Parathyroid adenoma (tissue), 2 donors: ENCODE measurements at regions not wholly inside any gene's neighbourhood (a gene's known extent, or its start where the extent isn't known, plus 50 kb on each side); places are given as distances from the start of the nearest gene placed in this dataset.

Experiments
- H2AFZ ChIP-seq: fragments of 300-600 bp; sonication (generic); one replicate; pipeline ENCODE4 v1.7.0; 2017; ENCODE audit warnings: antibody characterized with exemption, mild to moderate bottlenecking
- H3K27ac ChIP-seq: fragments of 300-600 bp; sonication (generic); one replicate; pipeline ENCODE4 v1.7.0; 2017
- H3K27me3 ChIP-seq: fragments of 300-600 bp; sonication (generic); one replicate; pipeline ENCODE4 v1.7.0; 2017; ENCODE audit warnings: low read length; ENCODE audit not compliant: control insufficient read depth, insufficient read depth
- H3K36me3 ChIP-seq: fragments of 300-600 bp; sonication (generic); one replicate; pipeline ENCODE4 v1.7.0; 2017; ENCODE audit warnings: low read length; ENCODE audit not compliant: control insufficient read depth, insufficient read depth
- H3K4me1 ChIP-seq: fragments of 300-600 bp; sonication (generic); one replicate; pipeline ENCODE4 v1.7.0; 2017; ENCODE audit warnings: control low read depth
- H3K4me2 ChIP-seq: fragments of 300-600 bp; sonication (generic); one replicate; pipeline ENCODE4 v1.7.0; 2017; ENCODE audit warnings: low read length
- H3K4me3 ChIP-seq: fragments of 300-600 bp; sonication (generic); one replicate; pipeline ENCODE4 v1.7.0; 2017; ENCODE audit warnings: low read depth, low read length
- H3K79me2 ChIP-seq: fragments of 300-600 bp; sonication (generic); one replicate; pipeline ENCODE4 v1.7.0; 2017; ENCODE audit warnings: control low read depth
- H3K9ac ChIP-seq: fragments of 300-600 bp; sonication (generic); one replicate; pipeline ENCODE4 v1.7.0; 2017; ENCODE audit warnings: mild to moderate bottlenecking
- H3K9me3 ChIP-seq: fragments of 300-600 bp; sonication (generic); one replicate; pipeline ENCODE4 v1.7.0; 2017; ENCODE audit warnings: low read length; ENCODE audit not compliant: control insufficient read depth
- TF ChIP-seq, protein P1 (sequence below): fragments of 300-600 bp; sonication (generic); IDR thresholded peaks from one replicate; pipeline ENCODE4 v1.7.0; 2017; ENCODE audit warnings: antibody characterized with exemption, mild to moderate bottlenecking
- donor health status: primary hyperparathyroidism.

DNA sequence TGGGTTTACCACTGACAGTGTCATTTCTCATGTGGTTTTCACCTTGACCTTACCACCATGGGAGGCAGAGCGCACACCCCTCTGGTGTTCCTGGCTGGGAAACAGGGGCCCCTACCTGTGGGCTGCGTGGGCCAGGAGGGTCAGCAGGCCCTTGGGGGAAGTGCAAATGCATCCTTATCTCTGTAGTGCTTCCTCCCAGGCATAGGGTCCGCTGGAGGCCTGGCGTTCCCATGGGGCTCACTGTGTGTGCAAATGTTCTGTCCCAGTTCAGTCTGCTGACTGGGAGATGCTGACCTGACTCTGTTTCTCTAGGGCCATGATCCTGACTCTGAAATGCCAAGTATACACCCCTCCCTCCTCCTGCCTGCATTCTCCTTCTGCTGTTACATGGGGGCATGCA, 81.3 kb downstream of the SLC25A47 start:
- Histone ChIP-seq H3K36me3 (no peaks in the 10 kb centered on the region), H3K27me3 (no peaks in the 10 kb centered on the region), H3K4me3 (no peak overlapping the region), H3K9ac (no peak overlapping the region), H3K27ac (no peak overlapping the region), H3K4me2 (no peak overlapping the region), H3K79me2 (peaks cover 2% of the 10 kb centered on the region), H3K9me3 (no peaks in the 10 kb centered on the region), H3K4me1 (no peaks in the 10 kb centered on the region), H2AFZ (no peak overlapping the region)
- TF ChIP-seq, protein P1, sequence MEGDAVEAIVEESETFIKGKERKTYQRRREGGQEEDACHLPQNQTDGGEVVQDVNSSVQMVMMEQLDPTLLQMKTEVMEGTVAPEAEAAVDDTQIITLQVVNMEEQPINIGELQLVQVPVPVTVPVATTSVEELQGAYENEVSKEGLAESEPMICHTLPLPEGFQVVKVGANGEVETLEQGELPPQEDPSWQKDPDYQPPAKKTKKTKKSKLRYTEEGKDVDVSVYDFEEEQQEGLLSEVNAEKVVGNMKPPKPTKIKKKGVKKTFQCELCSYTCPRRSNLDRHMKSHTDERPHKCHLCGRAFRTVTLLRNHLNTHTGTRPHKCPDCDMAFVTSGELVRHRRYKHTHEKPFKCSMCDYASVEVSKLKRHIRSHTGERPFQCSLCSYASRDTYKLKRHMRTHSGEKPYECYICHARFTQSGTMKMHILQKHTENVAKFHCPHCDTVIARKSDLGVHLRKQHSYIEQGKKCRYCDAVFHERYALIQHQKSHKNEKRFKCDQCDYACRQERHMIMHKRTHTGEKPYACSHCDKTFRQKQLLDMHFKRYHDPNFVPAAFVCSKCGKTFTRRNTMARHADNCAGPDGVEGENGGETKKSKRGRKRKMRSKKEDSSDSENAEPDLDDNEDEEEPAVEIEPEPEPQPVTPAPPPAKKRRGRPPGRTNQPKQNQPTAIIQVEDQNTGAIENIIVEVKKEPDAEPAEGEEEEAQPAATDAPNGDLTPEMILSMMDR = no peak

DNA sequence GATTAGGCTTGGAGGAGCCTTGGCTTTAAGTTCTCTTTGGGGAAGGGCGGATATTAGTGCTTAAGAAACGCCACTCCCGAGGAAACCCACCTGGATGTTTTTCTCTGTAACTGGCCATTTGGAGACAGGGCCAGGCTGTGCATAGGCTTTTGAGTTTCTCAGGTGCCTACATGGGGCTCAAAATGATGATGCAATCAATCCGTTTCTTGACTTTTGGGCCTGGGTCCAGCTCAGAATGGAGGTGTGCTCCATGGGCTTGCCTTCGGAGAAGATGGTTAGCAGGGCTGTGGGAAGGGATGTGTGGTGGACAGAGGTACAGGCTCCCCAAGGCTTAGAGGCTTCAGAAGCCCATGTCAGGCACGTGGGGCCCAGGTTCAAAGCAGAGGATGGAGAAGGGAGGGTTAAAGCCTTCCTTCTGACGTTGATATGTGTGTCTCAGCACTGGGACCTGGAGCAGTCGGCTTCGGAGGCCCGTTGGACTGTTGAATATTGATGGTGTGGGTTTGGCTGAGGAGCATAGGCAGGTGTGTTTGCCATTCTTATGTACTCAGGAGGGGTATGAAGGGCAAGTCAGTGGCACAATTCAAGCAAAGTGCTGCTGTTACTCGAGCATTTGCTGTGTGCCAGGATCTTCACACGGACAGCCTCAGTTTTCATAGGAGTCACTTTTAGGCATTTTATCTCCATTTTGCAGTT, 82.8 kb downstream of the SLC25A47 start:
- TF ChIP-seq, protein P1 = no peak
- H3K9me3 ChIP-seq = no peaks in the 10 kb centered on the region
- H3K36me3 ChIP-seq = no peaks in the 10 kb centered on the region
- H2AFZ ChIP-seq = no peak overlapping the region
- no peak overlapping the region for H3K27ac ChIP-seq
- peaks cover 2% of the 10 kb centered on the region for H3K79me2 ChIP-seq
- no peak overlapping the region for H3K4me3 ChIP-seq
- H3K4me1 ChIP-seq = no peaks in the 10 kb centered on the region
- H3K9ac ChIP-seq = no peak overlapping the region
- no peaks in the 10 kb centered on the region for H3K27me3 ChIP-seq
- no peak overlapping the region for H3K4me2 ChIP-seq

DNA sequence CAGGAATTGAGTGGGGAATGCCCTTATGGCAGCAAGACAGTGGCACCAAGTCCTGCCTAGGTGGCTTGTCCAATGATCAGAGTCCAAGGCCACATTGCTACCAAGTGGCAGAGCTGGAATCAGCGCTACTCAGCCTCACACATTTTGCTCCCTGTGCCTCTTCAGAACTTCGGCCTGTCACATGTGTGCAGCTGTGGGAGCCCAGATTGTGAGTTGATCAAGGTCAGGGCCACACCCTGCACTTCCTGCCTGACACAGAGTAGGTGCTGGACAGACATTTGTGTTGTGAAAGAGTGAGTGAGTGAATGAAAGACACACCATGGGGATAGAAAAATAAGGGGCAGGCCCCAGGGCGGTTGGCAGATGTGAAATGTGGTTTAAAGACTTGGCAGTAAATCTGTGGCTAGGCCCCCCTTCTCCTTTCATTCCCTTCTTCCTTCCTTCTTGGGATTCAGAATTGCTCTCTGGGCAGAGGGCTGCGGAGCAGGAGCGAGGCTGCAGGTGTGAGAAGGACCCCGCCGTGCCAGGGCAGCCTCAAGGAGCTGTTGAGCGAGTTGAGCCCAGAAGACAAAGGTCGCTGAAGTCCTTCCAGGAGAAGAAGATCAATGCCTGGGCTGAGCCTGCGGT, 83.5 kb downstream of the SLC25A47 start:
- no peaks in the 10 kb centered on the region for H3K4me1 ChIP-seq
- no peak overlapping the region for H3K9ac ChIP-seq
- no peak overlapping the region for H3K4me2 ChIP-seq
- TF ChIP-seq, protein P1 = no peak
- no peak overlapping the region for H3K27ac ChIP-seq
- H3K27me3 ChIP-seq = no peaks in the 10 kb centered on the region
- no peaks in the 10 kb centered on the region for H3K9me3 ChIP-seq
- H3K36me3 ChIP-seq = no peaks in the 10 kb centered on the region
- H3K79me2 ChIP-seq = peaks cover 2% of the 10 kb centered on the region
- no peak overlapping the region for H2AFZ ChIP-seq
- H3K4me3 ChIP-seq = no peak overlapping the region

DNA sequence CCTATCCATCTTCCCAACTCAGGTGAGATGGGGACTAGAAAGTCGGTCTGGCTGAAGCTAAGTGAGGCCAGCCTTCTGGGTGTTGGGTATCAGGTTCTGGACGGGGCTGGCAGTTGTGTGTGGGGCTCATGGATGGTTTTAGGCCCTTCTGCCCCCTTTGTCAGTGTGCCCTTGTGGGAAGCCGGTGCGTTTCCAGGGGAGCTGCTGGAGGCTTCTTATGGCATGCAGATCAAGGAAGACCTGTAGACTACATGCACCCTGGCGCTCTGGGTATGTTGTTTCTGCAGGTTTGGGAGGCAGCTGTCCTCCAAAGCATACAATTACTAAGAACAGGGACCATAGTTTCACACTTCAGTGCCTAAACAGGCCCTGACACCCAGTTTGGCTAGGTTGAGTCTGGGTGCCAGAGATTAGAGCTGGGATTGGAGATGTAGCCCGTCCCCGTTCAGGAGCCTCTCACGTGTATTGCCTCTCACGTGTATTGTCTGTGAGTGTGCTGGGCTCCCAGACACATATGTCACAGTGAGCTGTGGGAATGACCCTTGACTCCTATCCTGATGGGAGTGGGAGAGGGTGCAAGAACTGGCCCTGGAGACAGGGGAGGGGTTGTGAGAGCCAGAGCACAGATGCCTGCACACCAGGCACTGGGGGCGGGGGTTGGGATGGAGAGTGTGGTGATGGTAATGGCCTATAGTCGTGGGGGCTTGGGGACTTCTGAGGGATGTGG, 84.4 kb downstream of the SLC25A47 start:
- TF ChIP-seq, protein P1 = no peak
- no peak overlapping the region for H3K27ac ChIP-seq

More for the DNA sequence above, 84.4 kb downstream of the SLC25A47 start:
- H3K9ac ChIP-seq = no peak overlapping the region
- no peaks in the 10 kb centered on the region for H3K36me3 ChIP-seq
- H3K4me2 ChIP-seq = no peak overlapping the region
- no peaks in the 10 kb centered on the region for H3K27me3 ChIP-seq
- H3K9me3 ChIP-seq = no peaks in the 10 kb centered on the region
- no peak overlapping the region for H3K4me3 ChIP-seq
- no peak overlapping the region for H2AFZ ChIP-seq
- H3K4me1 ChIP-seq = no peaks in the 10 kb centered on the region
- peaks cover 2% of the 10 kb centered on the region for H3K79me2 ChIP-seq
